ENCODE measurements at regions not wholly inside any gene's neighbourhood (a gene's known extent, or its start where the extent isn't known, plus 50 kb on each side); places are given as distances from the start of the nearest gene placed in this dataset.

DNA sequence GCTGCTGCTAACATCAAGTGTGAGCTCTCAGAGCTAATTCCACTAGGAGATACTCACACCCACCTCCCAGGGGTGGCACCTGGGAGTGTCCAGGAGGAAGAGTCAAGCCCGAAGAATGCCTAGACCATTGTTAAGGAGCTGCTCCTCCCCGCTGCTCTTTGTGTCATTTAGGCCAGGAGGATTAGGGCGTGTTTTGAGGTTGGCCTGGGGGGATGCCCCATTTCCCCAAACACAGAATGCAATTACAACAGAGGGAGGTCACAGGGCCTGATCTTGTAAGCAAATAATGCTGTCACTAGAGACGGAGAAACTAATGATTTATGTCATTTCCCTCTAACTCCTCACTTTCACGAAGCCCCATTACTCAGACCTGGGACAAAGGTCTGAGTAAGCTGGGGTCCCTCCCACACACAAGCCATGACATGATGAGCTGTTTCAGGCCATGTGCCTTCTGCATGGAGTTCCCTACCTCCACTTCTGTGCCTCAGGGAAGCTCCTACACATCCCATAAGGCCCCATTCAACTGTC, 312.5 kb downstream of the ACTL7B start:
- peak; percentile 17 for DNase-seq (ENCODE audit: low spot score)

More for the DNA sequence above, 312.5 kb downstream of the ACTL7B start:
- H3K27me3 ChIP-seq (ENCODE audit: insufficient read depth) = no peaks in the 10 kb centered on the region
- H4K20me1 ChIP-seq (replicated peaks; ENCODE audit: insufficient read depth) = no peaks in the 10 kb centered on the region; the same call in 1 of the 2 replicates
- H3K4me2 ChIP-seq = no peak overlapping the region
- no peaks in the 10 kb centered on the region for H3K36me3 ChIP-seq (ENCODE audit: insufficient read depth)
- Mint-ChIP-seq H3K27ac (no peak overlapping the region), H3K4me3 (no peak overlapping the region), H3K27me3 (ENCODE audit: insufficient read depth, low read depth, poor library complexity) (peaks cover 2% of the 10 kb centered on the region), H3K36me3 (ENCODE audit: low read depth) (no peaks in the 10 kb centered on the region), H3K4me1 (peaks cover 11% of the 10 kb centered on the region), H3K9me3 (0 out of 3 replicates have a peak, but pooled peaks cover 3% of the 10 kb centered on the region)
- H2AFZ ChIP-seq = peak overlapping the region; percentile 63; the same call in 1 of the 2 replicates
- no peaks in the 10 kb centered on the region for H3F3A ChIP-seq (replicated peaks; ENCODE audit: low read depth)
- H3K4me3 ChIP-seq = no peak overlapping the region
- ATAC-seq = peak; percentile 79
- TF ChIP-seq STAT1 (IDR thresholded peaks at IDR 0.05; ENCODE audit: unreplicated experiment) = no peak
- no peak for TF ChIP-seq ZNF331 (CRISPR knock-in tag; IDR thresholded peaks at IDR 0.05; ENCODE audit: low read depth)
- no peak for TF ChIP-seq JUNB (IDR thresholded peaks at IDR 0.05; ENCODE audit: unreplicated experiment)
- no peak for TF ChIP-seq CREB1 (CRISPR knock-in tag; IDR thresholded peaks at IDR 0.05; ENCODE audit: low read depth)
- no peak for TF ChIP-seq EZH2phosphoT487 (IDR thresholded peaks at IDR 0.05; ENCODE audit: unreplicated experiment)
- TF ChIP-seq NANOG (IDR thresholded peaks at IDR 0.05; ENCODE audit: borderline replicate concordance) = no peak
- TF ChIP-seq, protein P1, sequence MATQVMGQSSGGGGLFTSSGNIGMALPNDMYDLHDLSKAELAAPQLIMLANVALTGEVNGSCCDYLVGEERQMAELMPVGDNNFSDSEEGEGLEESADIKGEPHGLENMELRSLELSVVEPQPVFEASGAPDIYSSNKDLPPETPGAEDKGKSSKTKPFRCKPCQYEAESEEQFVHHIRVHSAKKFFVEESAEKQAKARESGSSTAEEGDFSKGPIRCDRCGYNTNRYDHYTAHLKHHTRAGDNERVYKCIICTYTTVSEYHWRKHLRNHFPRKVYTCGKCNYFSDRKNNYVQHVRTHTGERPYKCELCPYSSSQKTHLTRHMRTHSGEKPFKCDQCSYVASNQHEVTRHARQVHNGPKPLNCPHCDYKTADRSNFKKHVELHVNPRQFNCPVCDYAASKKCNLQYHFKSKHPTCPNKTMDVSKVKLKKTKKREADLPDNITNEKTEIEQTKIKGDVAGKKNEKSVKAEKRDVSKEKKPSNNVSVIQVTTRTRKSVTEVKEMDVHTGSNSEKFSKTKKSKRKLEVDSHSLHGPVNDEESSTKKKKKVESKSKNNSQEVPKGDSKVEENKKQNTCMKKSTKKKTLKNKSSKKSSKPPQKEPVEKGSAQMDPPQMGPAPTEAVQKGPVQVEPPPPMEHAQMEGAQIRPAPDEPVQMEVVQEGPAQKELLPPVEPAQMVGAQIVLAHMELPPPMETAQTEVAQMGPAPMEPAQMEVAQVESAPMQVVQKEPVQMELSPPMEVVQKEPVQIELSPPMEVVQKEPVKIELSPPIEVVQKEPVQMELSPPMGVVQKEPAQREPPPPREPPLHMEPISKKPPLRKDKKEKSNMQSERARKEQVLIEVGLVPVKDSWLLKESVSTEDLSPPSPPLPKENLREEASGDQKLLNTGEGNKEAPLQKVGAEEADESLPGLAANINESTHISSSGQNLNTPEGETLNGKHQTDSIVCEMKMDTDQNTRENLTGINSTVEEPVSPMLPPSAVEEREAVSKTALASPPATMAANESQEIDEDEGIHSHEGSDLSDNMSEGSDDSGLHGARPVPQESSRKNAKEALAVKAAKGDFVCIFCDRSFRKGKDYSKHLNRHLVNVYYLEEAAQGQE (IDR thresholded peaks at IDR 0.05; ENCODE audit: unreplicated experiment) = no peak
- TF ChIP-seq, protein P2, sequence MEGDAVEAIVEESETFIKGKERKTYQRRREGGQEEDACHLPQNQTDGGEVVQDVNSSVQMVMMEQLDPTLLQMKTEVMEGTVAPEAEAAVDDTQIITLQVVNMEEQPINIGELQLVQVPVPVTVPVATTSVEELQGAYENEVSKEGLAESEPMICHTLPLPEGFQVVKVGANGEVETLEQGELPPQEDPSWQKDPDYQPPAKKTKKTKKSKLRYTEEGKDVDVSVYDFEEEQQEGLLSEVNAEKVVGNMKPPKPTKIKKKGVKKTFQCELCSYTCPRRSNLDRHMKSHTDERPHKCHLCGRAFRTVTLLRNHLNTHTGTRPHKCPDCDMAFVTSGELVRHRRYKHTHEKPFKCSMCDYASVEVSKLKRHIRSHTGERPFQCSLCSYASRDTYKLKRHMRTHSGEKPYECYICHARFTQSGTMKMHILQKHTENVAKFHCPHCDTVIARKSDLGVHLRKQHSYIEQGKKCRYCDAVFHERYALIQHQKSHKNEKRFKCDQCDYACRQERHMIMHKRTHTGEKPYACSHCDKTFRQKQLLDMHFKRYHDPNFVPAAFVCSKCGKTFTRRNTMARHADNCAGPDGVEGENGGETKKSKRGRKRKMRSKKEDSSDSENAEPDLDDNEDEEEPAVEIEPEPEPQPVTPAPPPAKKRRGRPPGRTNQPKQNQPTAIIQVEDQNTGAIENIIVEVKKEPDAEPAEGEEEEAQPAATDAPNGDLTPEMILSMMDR (conservative IDR thresholded peaks at IDR 0.05; ENCODE audit: low read depth in 2 of 2) = no peak
- TF ChIP-seq ZNF462 (CRISPR knock-in tag; IDR thresholded peaks at IDR 0.05) = no peak
- no peaks in the 10 kb centered on the region for H3K79me2 ChIP-seq (replicated peaks; ENCODE audit: insufficient read depth)
- no peaks in the 10 kb centered on the region for H3K4me1 ChIP-seq (ENCODE audit: insufficient read depth)
- peaks cover 8% of the 10 kb centered on the region for H3K9me2 ChIP-seq (ENCODE audit: insufficient read depth)
- H3K27ac ChIP-seq (ENCODE audit: low read depth) = no peak overlapping the region

All from GM23338 (cell line).